Adrenal gland (tissue), 5 donors: ENCODE measurements at regions not wholly inside any gene's neighbourhood (a gene's known extent, or its start where the extent isn't known, plus 50 kb on each side); places are given as distances from the start of the nearest gene placed in this dataset.

Experiments
- CTCF ChIP-seq, 6 experiments: fragments of 450-650 bp in 4 of 6; fragments of 200-600 bp in 2 of 6; sonication (generic) in 1 of 6; IDR thresholded peaks; 1 replicate in 5 of 6; 2 replicates in 1 of 6; pipeline versions ENCODE4 v1.5.1 to v1.8.0; 2016 to 2021; ENCODE audit warnings: antibody characterized with exemption in 6 of 6, mild to moderate bottlenecking in 2 of 6, moderate library complexity in 1 of 6
- POLR2A ChIP-seq, 2 donors: fragments of 450-650 bp; IDR thresholded peaks; one replicate each; pipeline ENCODE4 v1.6.1; 2017; ENCODE audit warnings: antibody characterized with exemption in 2 of 2, mild to moderate bottlenecking in 2 of 2, moderate library complexity in 1 of 2
- donor health status: DM: no; HTN: no; CAD: no.

- TF ChIP-seq CTCF (IDR thresholded peaks at IDR 0.05) (no peak), POLR2A (IDR thresholded peaks at IDR 0.05) (no peak)
These were observed 226.4 kb downstream of the PLA2G4A start for GRCh38 chr1:187054862-187055757.
